ENCODE measurements at regions not wholly inside any gene's neighbourhood (a gene's known extent, or its start where the extent isn't known, plus 50 kb on each side); places are given as distances from the start of the nearest gene placed in this dataset.

GRCh38 chr2:139165601-139166000 lies 385.4 kb upstream of the NXPH2 start:
- no peak for TF ChIP-seq EZH2phosphoT487 (IDR thresholded peaks at IDR 0.05; ENCODE audit: borderline replicate concordance, low read length)
- no peak for TF ChIP-seq EZH2 (IDR thresholded peaks at IDR 0.05; ENCODE audit: low read length, unreplicated experiment)
- no peak for TF ChIP-seq CTCF (conservative IDR thresholded peaks at IDR 0.05; ENCODE audit: low read depth, low read length)
- H3K36me3 ChIP-seq (ENCODE audit: low read depth, low read length): no peaks in the 10 kb centered on the region

GRCh38 chr2:139165041-139165440 lies 384.9 kb upstream of the NXPH2 start:
- Histone ChIP-seq H3K9me2 (replicated peaks; ENCODE audit: low read length) (no peaks in the 10 kb centered on the region), H3K4me2 (ENCODE audit: low read length) (no peak overlapping the region), H3K79me2 (ENCODE audit: low read length) (no peaks in the 10 kb centered on the region), H3F3A (ENCODE audit: low read length, unreplicated experiment) (no peaks in the 10 kb centered on the region), H2AFZ (ENCODE audit: low read length) (no peak overlapping the region), H3K9ac (ENCODE audit: low read length) (no peak overlapping the region), H3K36me3 (ENCODE audit: low read depth, low read length) (no peaks in the 10 kb centered on the region), H3K27me3 (ENCODE audit: low read length) (no peaks in the 10 kb centered on the region), H3K9me3 (ENCODE audit: low read length) (no peaks in the 10 kb centered on the region), H3K4me3 (ENCODE audit: low read length) (no peak overlapping the region), H3K27ac (ENCODE audit: low read length) (no peak overlapping the region), H3K4me1 (ENCODE audit: insufficient read depth, low read length) (peaks cover 8% of the 10 kb centered on the region; the same call in 1 of the 2 replicates), H4K20me1 (ENCODE audit: low read length) (no peaks in the 10 kb centered on the region)
- ChIA-PET CTCF (no interaction called here), POLR2A (ENCODE audit: unreplicated experiment) (no interaction called here)
- TF ChIP-seq CTCF (conservative IDR thresholded peaks at IDR 0.05; ENCODE audit: low read depth, low read length) (no peak), EZH2 (IDR thresholded peaks at IDR 0.05; ENCODE audit: low read length, unreplicated experiment) (no peak), EZH2phosphoT487 (IDR thresholded peaks at IDR 0.05; ENCODE audit: borderline replicate concordance, low read length) (no peak)
- no TSS peak for BruUV-seq (replicated peaks)
- ATAC-seq (no peak), DNase-seq (no peak)
- intact Hi-C loops (cut with micrococcal nuclease): no loop called here

More at GRCh38 chr2:139165601-139166000, 385.4 kb upstream of the NXPH2 start:
- H3K9me3 ChIP-seq (ENCODE audit: low read length): no peaks in the 10 kb centered on the region
- no peak overlapping the region for H3K27ac ChIP-seq (ENCODE audit: low read length)
- CTCF ChIA-PET: interaction anchor here (0.6 kb wide), 1 partner anchor 1582 kb away, joined by 3 read pairs; no protein-coding TSS in a partner anchor
- H2AFZ ChIP-seq (ENCODE audit: low read length): no peak overlapping the region
- no TSS peak for BruUV-seq (replicated peaks)
- H3K4me2 ChIP-seq (ENCODE audit: low read length): no peak overlapping the region
- H3K9me2 ChIP-seq (replicated peaks; ENCODE audit: low read length): no peaks in the 10 kb centered on the region
- no peaks in the 10 kb centered on the region for H3K79me2 ChIP-seq (ENCODE audit: low read length)
- no peaks in the 10 kb centered on the region for H4K20me1 ChIP-seq (ENCODE audit: low read length)
- ATAC-seq: no peak
- no peak overlapping the region for H3K9ac ChIP-seq (ENCODE audit: low read length)
- H3K4me3 ChIP-seq (ENCODE audit: low read length): no peak overlapping the region
- H3F3A ChIP-seq (ENCODE audit: low read length, unreplicated experiment): no peaks in the 10 kb centered on the region
- peaks cover 7% of the 10 kb centered on the region; the same call in 1 of the 2 replicates for H3K4me1 ChIP-seq (ENCODE audit: insufficient read depth, low read length)
- POLR2A ChIA-PET (ENCODE audit: unreplicated experiment): no interaction called here
- H3K27me3 ChIP-seq (ENCODE audit: low read length): no peaks in the 10 kb centered on the region
- intact Hi-C loops (cut with micrococcal nuclease): no loop called here
- DNase-seq: no peak

GRCh38 chr2:139162957-139163356 lies 382.8 kb upstream of the NXPH2 start:
- no TSS peak for BruUV-seq (replicated peaks)
- Histone ChIP-seq H3K27me3 (ENCODE audit: low read length) (no peaks in the 10 kb centered on the region), H3K36me3 (ENCODE audit: low read depth, low read length) (no peaks in the 10 kb centered on the region), H2AFZ (ENCODE audit: low read length) (no peak overlapping the region), H3K4me3 (ENCODE audit: low read length) (no peak overlapping the region), H3K4me1 (ENCODE audit: insufficient read depth, low read length) (peaks cover 8% of the 10 kb centered on the region; the same call in 1 of the 2 replicates), H3K9me3 (ENCODE audit: low read length) (no peaks in the 10 kb centered on the region), H4K20me1 (ENCODE audit: low read length) (no peaks in the 10 kb centered on the region), H3F3A (ENCODE audit: low read length, unreplicated experiment) (no peaks in the 10 kb centered on the region), H3K4me2 (ENCODE audit: low read length) (no peak overlapping the region), H3K79me2 (ENCODE audit: low read length) (no peaks in the 10 kb centered on the region), H3K27ac (ENCODE audit: low read length) (no peak overlapping the region), H3K9ac (ENCODE audit: low read length) (no peak overlapping the region), H3K9me2 (replicated peaks; ENCODE audit: low read length) (no peaks in the 10 kb centered on the region)
- TF ChIP-seq EZH2phosphoT487 (IDR thresholded peaks at IDR 0.05; ENCODE audit: borderline replicate concordance, low read length) (no peak), CTCF (conservative IDR thresholded peaks at IDR 0.05; ENCODE audit: low read depth, low read length) (no peak), EZH2 (IDR thresholded peaks at IDR 0.05; ENCODE audit: low read length, unreplicated experiment) (no peak)
- CTCF ChIA-PET: no interaction called here
- ATAC-seq (no peak), DNase-seq (no peak)
- POLR2A ChIA-PET (ENCODE audit: unreplicated experiment): no interaction called here
- intact Hi-C loops (cut with micrococcal nuclease): no loop called here
